ENCODE measurements at regions not wholly inside any gene's neighbourhood (a gene's known extent, or its start where the extent isn't known, plus 50 kb on each side); places are given as distances from the start of the nearest gene placed in this dataset.
"Not testable (repeated sequence)": the region's sequence is repeated elsewhere in the genome, so short reads cannot be mapped to it uniquely, and the experiment has no call there.

GRCh38 chr4:83758285-83758684 lies 222.4 kb downstream of the GPAT3 start:
- DNase-seq = no peak

GRCh38 chr4:83757121-83757621 lies 221.3 kb downstream of the GPAT3 start:
- no peak for DNase-seq

DNA sequence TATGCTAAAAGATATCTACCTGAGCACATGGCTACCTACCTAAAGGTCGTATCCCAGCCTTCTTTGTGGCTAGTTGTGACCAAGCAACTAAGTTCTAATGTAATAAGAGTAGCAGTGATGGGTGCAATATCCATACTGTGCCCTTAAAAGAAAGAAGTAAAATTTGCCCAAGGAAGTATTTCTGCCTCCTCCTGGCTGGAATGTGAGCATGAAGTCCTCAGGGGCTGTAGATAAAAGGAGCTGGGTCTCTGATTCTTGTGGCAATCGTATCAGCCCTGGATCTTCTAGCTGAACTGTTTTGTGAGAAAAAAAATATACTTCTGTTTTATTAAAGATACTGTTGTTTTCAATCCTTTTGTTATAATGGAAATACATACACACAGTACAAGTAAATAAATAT lies 217.4 kb downstream of the GPAT3 start:
- DNase-seq = no peak

GRCh38 chr4:83751336-83751949 lies 215.5 kb downstream of the GPAT3 start:
- DNase-seq = no peak

DNA sequence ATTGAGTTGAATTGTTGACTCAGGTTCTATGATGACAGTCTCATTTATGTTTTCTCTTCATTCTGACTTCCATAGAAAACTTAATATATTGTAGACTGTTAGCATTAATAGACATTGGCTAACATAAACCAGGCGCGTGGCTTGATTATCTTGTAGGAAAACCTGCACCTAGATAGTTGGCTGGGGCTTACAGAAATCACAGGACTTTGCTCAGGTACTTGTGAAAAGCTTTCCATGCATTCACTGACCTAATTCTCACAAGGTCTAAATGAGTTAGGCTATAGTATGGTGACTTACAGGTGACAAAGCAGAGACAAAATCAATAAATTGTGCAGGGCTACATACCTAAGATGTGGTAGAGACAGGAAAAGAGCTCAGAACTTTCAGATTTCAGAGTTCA lies 212.8 kb downstream of the GPAT3 start:
- no peak for DNase-seq

- no peak for DNase-seq
Measured at GRCh38 chr4:83738895-83739294, 203.0 kb downstream of the GPAT3 start.

DNA sequence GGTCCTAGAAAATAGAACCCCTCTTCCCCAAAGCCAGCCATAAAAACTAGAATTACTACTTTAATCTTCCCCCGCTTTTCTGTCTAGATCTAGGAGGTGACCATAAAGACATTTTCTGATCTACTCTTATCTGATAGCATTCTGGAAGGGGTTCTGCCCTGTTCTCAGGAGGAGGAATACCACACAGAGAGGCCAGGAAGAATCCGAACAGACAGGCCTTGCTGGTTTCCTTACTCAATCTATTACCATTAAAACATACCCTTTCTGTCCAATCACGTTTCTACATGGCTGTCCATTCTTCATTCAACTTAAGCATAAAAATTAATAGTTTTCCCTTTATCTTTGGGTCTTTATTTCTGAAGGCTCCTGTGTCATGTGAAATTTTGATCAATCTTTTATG lies 198.7 kb downstream of the GPAT3 start:
- DNase-seq = no peak

- DNase-seq = no peak
Measured at GRCh38 chr4:83732114-83732635, 196.3 kb downstream of the GPAT3 start.

- no peak for DNase-seq
Measured at GRCh38 chr4:83731609-83732008, 195.7 kb downstream of the GPAT3 start.

DNA sequence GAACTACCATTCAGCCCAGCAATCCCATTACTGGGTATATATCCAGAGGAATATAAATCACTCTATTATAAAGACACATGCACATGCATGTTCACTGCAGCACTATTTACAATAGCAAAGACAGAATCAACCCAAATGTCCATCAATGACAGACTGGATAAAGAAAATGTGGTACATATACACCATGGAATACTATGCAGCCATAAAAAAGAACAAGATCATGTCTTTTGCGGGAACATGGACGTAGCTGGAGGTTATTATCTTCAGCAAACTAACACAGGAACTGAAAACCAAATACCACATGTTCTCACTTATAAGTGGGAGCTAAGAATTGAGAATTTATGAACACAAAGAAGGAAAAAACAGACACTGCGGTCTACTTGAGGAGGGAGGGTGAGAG lies 195.1 kb downstream of the GPAT3 start:
- DNase-seq = not testable (repeated sequence)

GRCh38 chr4:83728191-83728590 lies 192.3 kb downstream of the GPAT3 start:
- no peak for DNase-seq

DNA sequence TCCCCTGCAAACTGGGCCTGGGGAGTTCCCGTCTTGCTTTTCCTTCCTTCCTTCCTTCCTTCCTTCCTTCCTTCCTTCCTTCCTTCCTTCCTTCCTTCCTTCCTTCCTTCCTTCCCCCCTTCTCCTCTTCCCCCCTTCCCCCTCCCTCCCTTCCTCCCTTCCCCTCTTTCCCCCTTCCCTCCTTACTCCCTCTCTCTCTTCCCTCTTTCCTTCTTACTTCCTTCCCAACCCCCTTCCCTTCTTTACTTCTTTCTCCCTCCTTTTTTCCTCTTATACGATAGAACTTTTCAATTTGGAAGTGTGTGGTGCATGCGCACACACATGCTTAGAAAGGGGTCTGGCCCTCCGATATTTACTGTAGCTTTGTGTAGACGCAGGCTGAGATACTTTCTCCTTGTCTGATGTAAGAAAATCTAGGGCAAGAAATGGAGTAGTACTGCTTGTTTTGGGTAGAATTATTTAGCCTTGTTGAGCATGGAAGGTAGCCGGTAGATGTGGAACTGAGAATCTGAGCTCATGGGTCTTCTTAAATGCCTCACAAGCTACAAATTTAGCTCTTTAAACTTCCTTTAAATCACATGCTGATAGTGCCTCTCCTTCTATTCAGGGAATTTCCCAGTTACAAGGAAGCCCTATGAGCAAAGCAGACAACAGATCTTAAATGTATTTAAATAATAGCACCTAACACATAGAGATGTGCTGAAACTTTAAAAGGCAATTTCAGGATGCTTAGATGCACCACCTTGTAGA lies 189.6 kb downstream of the GPAT3 start:
- DNase-seq = no peak

- DNase-seq = no peak
Measured at GRCh38 chr4:83724485-83725335, 188.8 kb downstream of the GPAT3 start.

- no peak for DNase-seq
Measured at GRCh38 chr4:83723609-83724008, 187.7 kb downstream of the GPAT3 start.

- no peak for DNase-seq
Measured at GRCh38 chr4:83722730-83723269, 186.9 kb downstream of the GPAT3 start.

DNA sequence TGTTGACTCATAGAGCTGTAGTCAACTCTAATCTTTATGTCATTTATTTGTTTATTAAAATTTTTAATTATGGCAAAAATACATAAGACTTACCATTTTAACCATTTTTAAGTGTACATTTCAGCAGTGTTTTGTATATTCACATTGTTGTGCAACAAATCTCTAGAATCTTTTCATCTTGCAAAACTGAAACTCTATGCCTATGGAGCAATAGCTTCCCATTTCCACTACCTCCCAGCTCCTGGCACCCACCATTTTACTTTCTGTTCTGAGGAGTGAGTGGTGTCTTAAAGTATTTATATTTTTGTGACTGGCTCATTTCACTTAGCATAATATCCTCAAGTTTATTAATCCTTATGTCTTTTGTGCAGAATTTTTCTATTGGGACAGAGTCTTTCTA lies 181.0 kb downstream of the GPAT3 start:
- no peak for DNase-seq

DNA sequence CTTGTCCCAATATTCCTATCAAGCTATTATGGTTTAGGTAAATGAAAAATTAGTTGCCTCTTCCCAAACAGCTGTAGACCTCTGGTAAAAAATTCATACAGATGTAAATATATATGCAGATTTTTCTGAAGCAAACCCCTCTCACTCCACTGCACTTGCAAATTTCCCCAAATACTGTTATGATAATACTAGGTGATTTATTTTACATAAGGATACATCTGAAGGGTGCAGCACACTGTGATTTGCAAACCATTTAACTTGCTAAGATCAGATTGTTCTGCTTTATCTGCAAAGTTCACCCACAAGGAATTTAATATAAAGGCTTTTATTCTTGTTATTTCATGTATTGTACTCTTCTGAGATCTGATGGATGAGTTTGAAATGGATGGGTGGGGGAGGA lies 177.0 kb downstream of the GPAT3 start:
- no peak for DNase-seq

DNA sequence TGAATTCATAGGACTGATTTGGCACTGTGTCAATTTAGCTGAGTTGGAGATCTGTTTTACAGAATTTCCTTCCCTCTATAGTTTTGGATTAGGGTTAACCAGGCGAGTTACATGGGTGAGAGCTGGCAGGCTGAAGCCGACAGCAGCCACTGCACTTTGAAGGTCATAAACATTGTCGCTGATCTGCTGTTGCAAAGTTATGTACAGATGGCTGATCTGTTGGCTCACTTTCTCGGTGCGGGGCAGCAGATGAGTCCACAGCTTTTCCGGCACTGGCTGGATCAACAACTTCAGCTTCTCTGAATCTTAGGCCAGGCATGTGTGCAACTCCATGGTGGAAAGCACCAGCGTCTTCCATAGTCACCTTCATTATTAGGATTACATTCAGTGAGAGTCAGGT lies 173.7 kb downstream of the GPAT3 start:
- no peak for DNase-seq

- DNase-seq = no peak
Measured at GRCh38 chr4:83708500-83709175, 172.7 kb downstream of the GPAT3 start.

DNA sequence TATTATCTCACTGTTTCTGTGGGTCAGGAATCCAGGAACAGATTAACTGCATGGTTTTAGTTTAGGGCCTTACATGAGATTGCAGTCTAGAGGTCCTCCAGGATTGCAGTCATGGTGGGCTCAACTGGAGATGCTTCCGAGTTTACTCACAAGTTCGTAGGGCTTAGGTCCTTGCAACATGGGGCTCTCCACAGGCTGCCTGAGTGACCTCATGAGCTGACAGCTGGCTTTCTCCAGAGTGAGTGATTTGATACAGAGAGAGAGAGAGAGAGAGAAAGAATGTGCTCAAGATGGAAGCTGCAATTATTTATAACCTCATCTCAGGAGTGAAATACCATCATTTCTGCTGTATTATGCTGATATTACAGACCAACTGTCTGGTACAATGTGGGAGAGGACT lies 168.9 kb downstream of the GPAT3 start:
- DNase-seq = no peak

- no peak for DNase-seq
Measured at GRCh38 chr4:83703752-83704151, 167.8 kb downstream of the GPAT3 start.

- no peak for DNase-seq
Measured at GRCh38 chr4:83701041-83701440, 165.1 kb downstream of the GPAT3 start.

DNA sequence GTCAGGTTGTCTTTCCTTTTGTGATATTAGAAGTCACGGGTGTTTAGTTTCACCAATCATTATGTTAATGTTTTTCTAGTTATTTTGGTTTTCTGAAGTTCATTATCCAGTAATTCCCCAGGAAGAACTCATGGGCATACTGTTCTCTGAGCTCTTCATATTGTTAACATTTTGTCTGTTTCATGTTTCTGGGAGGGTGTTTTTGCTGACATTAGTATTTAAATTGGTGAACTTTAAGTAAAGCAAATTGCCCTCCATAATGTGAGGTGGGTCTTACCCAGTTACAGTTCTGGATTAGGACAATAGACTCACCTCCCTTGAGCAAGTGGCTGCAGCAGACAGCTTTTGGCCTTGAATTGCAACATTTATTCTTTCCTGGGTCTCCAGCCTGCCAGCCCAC lies 163.4 kb downstream of the GPAT3 start:
- no peak for DNase-seq
